Cortex of kidney (tissue), 1 donor: ENCODE measurements at regions not wholly inside any gene's neighbourhood (a gene's known extent, or its start where the extent isn't known, plus 50 kb on each side); places are given as distances from the start of the nearest gene placed in this dataset.

Experiments used
- DNase-seq: peaks from one replicate; lab custom pipeline; 2025; lab: John Stamatoyannopoulos, UW

DNA sequence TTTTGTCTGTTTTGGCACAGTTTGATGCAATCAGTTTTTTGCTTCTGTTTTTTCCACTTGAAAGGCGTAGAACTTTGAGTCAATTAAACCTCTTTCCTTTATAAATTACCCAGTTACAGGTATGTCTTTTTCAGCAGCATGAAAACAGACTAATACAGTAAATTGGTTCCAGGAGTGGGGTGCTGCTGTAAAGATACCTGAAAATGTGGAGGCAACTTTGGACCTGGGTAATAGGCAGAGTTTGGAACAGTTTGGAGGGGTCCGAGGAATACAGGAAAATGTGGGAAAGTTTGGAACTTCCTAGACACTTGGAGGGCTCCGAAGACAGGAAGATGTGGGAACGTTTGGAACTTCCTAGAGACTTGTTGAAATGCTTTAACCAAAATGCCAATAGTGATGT, 2022.2 kb downstream of the MAT2B start:
- DNase-seq: no peak

DNA sequence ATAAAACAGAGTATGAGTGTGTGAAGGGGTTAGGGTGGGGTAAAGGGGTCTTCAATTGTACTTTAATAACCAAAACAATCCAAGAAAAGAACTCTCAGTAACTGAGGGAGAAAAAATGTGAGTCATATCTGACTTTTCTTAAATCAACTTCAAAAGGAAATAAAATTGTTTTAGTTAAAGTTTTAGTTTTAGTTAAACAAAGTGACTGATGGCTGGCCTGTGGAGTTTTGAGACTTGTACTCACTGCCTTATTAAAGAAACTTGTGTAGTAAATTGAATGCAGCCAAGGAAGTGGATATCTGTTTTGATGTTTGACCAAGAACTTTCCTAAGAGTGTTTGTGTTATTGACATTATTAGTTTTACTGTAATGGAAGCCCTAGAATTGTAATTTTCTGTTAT, 2032.6 kb downstream of the MAT2B start:
- DNase-seq: no peak

DNA sequence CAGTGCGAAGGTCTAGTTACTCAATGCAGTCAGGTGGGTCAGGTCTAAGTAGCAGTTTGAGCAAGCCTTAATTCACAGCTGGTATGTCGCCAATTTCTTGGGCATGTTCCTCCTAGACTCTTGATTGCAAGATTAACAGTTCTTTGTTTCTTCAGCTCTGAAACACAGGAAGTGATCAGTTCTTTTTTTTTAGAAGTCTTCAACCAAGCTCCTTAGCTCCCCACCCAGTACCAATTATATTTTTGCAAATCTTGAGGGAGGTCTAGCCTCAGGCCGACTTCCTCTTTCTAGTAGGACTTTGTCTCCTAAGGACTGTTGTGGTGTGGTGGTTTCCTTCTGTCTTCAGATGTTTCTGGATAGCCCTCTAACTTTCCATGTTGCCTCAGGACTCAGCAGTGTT, 2054.2 kb downstream of the MAT2B start:
- no peak for DNase-seq

DNA sequence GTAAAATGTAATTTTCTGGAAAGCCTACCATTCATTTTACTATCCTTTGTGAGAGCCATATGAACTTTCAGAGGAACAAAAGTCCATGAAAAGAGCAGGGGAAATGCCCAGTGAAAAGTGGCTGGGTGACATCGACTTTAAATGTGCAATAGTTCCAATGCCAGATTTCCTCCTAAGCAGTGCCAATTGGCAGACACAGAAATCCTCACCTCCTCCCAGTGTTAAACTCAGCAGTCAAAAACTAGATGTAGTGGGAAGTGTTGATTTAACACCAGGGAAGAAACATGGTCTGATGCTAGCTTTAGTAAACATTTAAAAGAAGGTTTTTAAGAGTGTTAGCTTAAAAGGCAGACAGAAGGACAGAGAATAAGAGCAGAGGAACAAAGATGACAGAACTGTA, 2055.2 kb downstream of the MAT2B start:
- no peak for DNase-seq

DNA sequence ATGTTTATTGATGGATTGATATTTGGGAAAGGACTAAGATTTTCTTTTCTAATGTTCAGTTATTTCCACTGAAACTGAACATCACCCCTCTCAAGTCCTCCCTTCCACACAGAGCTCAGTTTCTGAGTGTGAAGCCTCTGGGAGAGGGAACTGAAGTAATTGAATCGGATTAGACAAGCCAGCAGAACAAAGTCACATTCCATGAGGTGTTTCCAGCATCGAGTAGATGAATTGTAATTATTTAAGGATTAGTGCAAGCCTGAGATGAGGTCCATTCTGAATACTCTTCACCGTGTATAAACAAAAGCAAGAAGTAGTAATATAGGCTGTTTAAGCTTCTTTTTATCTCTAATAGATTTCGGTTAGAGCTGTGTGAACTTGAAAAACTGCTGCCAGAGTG, 2060.5 kb downstream of the MAT2B start:
- DNase-seq: no peak

DNA sequence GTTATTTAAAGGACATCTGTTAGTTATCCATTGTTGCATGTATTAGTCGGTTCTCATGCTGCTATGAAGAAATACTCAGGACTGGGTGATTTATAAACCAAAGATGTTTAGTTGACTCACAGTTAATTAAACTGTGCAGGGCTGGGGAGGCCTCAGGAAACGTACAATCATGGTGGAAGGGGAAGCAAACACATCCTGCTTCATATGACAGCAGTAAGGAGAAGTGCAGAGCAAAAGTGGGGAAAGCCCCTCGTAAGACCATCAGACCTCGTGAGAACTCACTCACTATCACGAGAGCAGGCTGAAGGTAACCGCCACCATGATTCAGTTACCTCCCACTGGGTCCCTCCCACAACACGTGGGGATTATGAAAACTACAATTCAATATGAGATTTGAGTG, 2064.1 kb downstream of the MAT2B start:
- DNase-seq: no peak

DNA sequence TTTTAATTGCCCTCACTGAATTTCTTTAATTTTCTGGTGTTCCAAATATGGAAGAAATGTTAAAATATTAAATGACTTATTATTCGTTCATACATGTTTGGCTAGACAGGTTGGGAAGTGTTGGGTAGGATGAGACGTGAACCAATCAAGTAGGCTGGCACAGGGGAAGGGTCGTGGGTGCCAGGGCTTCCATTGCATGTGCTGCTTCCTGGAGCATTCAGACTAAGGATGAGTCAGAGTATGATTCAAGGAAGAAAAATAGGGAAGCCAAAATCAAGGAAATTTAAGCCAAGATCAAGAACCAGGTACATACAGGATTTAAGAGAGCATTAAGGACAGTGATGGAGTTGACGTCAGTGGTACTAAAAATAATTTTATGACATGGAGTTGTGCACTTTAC, 2068.0 kb downstream of the MAT2B start:
- DNase-seq: no peak

DNA sequence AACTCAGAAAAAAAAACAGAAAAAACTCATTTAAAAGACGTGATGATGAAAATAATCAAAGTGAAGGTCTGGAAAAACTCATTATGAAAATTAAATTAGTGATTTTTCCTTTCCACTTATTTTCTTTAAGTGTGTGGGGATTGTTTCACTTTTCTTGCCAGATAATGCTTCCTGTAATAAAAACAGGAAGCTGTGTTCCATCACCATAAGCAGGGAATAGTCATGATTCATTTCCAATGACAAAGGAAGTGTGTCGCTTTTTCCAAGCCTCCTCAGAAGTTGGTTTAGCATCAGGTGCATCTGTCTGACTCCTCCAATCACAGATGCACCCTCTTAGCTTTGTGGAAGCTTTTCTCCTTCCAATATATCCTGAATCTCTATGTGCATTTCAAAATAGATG, 2068.7 kb downstream of the MAT2B start:
- no peak for DNase-seq

DNA sequence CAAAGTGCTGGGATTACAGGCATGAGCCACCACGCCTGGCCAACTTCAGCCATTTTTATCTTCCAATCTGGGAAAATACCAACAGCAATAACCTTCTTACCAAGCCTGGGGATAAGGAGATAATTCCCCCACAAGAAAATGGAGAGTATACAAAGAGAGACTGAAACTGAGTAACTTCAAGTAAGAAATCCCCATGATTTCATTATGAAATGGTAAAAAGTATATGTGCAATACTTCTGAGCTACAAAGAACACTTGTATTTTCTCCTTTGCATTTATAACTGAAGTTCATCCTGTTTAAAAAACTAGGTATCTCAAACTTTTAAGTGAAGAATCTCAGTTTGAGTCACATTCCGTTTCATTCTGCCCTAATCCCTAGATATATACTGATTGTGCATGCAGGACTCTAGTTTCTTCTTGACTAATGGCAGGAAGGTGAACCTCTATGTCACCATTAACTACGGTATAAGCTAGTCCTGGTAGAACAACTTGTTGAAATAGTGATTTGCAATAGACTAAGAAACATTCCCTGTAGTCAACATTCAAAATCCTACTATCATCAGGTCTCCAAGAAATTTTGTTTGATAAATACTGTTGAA, 2071.4 kb downstream of the MAT2B start:
- no peak for DNase-seq

DNA sequence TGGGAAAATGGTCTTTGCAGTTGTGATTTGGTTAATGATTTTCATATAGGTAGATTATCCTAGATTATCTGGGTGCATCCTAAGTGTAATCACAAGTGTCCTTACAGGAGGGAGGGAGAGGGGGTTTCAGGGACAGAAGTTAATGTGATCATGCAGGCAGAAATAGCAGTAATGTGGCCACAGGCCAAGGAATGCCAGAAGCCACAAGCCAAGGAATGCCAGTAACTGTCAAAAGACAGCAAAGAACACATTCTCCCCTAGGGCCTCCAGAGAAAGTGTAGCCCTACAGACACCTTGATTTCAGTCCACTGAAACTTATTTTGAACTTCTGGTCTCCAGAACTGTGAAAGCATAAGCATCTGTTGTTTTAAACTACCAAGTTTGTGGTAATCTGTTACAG, 2074.5 kb downstream of the MAT2B start:
- no peak for DNase-seq

DNA sequence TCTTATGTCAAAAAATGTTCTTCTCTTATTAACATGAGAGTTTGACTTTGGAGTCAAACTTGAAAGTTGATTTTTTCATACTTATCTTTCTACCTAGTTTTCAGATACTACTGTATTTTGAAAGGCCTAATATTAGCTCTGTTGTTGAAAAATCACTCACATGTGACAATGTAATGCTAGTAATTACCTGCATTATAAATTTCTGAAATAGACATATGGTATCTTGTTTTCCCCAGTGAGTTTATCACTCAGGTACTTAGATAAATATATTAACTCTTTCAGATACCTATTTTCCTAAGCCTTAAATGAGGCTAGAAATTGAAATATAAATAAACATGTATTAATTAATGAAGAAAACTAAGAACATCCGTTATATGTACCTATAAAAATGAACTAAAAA, 2089.3 kb downstream of the MAT2B start:
- DNase-seq: no peak

DNA sequence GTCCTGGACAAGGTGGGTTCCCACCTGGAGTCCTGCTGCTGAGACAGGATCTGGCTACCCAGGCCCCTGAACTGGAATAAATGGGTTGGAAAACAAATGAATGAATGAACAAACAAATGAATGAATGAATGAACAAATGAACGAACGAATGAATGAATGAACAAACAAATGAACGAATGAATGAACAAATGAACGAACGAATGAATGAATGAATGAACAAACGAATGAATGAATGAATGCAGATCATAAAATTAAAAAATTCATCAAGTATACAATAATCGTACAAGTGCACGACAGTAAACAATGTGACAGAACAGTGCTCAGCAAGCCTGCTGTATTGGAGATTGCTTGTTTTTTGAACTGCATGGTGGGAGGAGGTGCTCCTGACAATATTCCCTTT, 2097.1 kb downstream of the MAT2B start:
- DNase-seq: no peak

DNA sequence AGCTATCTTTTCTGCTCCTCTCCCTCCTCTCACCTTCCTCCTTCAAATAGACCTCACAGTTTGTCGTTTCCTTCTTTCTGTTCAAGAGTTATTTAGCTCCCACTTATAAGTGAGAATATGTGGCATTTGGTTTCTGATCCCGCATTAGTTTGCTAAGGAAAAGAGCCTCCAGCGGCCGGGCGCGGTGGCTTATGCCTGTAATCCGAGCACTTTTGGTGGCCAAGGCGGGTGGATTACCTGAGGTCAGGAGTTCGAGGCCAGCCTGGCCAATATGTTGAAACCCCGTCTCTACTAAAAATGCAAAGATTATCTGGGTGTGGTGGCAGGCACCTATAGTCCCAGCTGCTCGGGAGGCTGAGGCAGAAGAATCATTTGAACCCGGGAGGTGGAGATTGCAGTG, 2101.6 kb downstream of the MAT2B start:
- DNase-seq: no peak

DNA sequence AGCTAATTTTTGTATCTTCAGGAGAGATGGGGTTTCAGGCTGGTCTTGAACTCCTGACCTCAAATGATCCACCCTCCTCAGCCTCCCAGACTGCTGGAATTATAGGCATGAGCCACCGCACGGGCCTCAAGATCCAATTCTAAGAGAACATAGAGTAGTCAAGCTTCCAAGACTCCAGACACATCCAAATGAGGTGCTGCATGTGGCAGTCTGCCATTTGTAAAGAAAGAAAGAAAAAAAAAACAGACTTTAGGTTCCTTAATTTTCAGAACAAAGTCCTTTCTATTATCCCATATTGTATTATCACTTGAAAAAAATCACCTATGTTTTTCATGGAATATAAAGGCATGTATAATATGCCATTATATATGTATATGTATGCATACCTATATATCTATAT, 2104.5 kb downstream of the MAT2B start:
- no peak for DNase-seq

DNA sequence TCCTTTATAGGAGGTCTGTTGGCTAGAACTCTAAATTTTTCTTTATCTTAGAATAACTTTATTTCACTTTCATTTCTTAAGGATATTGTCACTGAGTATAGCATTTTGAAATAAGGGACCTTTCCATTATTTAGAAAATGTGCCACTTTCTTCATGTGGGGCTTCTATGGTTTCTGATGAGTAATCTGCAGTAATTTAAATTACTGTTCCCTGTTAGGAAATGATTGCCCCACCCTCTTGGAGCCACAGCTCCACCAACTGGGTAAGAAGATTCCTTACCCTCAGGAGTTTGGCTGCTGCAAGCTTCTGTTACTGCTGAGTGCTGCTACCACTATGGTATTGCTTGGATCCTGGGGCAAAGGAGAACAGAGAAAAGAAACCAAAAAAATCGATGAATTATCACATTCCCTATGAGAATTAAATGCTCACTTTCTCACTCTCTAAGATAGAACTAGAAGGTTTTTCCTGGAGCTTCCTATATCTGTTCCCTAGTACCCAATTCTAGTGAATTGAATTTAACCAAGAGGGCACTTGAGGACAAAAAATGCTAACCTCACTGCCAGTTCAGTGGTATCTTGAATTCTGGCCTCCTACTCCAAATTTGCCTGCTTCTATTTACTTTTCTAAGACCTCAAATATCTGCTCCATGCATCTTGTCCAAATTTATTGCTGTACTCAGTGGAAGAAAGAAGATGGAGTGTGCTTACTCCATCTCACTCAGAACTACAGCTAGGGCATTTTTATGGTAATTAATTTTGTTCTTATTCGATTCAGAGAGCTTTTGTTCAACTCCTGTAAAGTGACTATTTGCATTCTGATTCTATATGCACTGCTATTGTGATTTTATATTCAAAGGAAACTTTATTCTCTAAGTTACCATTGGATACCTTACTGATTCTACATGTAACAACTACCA, 2111.3 kb downstream of the MAT2B start:
- DNase-seq: no peak

DNA sequence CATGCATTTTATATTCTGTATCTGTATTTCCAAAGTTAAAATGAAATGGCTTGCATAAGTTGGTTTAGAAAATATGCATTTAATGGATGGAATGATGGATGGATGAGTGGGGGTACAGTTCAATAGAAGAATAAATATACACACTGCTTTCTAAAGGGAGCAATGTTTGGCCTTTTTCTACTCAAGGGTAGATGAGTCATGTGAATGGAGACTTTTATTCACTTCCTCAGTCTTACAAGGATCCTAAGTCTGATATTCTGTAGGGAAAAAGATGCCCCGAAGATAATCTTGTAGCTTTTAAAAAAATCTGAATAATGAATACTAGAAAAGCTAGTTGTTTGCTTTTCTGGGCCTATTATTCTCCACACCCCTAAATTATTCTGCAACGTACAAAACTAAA, 2112.1 kb downstream of the MAT2B start:
- DNase-seq: no peak

DNA sequence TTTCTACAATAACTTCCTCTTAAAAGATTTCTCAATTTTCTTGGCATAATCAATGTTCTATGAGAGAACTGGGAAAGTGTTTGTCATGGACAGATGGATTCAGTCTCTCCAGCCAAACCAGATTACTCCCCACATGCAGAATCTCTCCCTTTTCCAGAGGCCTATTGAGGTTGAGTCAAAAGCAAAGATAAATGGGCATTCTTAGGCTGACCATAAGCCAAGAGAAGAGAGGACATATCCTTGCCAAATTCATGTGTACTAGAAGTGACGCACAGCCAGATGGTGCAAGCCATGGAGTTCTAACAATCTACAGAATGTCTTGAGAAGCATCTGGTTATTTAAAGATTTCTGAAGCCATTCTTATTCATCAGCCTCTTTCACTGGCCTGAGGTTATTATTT, 2115.0 kb downstream of the MAT2B start:
- DNase-seq: no peak

DNA sequence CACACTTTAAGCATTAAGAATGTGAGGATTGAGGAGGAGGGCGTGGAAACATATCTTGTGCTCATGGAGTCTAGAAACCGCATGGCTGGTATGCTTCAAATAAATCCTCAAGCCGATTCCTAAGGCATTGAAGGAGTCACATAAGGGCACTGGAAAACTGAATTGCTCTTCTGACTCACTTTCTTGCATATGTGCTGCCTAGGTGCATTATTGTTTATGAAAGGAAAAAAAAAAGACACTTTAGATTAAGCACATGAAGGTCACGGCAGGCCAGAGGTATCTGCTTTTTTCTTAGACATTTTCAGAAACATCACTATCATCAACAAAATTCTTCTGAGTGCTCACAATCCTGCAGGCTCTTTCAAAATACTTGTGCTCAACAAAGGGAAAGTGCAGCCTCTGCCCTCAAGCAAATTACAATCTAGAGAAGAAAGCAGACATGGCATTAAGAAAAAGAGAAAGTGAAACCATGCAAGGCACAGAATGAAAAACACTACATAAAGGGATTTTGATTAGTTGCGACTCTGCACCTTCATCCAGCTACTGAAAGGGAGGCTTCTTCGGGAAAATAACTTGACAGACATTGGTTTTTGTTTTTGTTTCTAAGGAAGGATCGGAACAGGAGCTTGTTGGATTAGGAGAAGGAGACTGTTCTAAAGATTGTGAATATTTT, 2117.6 kb downstream of the MAT2B start:
- no peak for DNase-seq

DNA sequence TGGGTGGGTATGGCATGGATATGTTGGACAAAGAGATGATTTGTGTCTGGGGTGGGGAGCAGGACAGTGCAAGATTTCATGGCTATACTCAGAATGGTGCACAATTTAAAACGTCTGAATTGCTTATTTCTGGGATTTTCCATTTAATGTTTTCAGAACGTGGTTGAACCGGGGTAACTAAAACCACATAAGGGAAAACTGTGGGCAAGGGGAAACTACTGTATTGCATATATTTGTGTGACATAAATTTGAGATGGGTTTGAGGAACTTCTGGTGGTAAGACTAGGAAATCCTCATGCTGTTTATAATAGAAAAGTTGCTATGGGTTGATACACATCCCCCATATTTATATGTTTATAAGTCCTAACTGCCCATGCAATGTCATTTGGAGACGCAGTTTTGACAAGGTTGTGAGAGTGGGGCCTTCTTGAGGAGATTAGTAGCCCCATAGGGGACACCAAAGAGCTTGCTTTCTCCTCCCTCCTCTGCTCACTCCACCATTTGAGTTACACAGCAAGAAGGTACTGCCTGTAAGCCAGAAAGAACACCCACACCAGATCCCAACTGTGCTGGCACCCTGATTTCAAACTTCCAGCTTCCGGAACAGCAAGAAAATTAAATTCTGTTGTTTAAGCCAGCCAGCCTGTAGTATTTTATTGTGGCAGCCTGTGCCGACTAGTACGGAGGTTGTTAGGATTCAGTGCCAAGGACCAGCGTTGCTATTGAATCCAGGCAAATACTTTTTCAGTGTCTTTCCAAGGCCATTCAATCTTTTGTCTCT, 2118.9 kb downstream of the MAT2B start:
- no peak for DNase-seq

DNA sequence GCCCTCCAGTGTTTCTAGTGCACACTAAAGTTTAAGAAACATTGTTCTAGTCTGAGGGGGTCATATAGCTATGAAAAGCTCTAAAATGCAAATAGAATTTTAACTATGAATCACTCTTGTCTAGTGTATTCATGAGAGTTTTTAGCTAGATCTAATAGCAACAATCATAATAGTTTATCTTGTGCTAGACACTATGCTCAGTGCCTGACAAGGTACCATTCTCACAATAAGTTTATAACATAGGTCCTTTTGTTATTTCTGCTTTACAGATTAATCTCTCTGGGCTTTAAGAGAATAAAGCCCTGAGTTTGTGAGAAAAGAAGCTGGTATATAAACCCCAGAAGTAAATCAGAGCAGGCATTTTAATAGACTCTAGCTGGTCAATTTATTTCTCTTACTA, 2120.7 kb downstream of the MAT2B start:
- DNase-seq: no peak

DNA sequence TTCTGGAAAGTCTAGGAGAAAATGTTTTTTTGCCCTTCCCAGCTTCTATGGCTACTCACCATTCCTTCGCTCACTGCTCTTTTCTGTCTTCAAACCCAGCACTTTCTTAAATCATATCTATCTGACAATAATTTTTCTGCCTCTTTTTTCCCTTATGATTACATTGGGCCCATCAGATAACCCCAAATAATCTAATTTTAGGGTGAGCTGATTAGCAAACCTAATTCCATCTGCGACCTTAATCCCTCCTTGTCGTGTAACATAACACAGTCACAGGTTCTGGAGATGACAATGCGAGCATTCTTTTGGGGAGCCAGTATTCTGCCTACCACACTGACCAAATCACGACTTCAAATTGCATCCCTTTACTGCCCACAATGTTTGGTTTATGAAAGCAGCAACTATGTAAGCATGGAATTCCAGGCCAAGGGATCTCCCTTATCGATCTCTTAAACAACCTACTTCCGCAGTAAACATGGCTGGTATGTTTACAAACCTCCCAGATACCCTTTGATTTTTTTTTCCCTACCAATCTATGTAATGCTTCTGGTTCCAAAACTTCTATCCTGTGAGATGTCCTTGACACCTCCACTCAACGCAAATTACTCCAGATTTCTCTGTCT, 2122.2 kb downstream of the MAT2B start:
- no peak for DNase-seq

DNA sequence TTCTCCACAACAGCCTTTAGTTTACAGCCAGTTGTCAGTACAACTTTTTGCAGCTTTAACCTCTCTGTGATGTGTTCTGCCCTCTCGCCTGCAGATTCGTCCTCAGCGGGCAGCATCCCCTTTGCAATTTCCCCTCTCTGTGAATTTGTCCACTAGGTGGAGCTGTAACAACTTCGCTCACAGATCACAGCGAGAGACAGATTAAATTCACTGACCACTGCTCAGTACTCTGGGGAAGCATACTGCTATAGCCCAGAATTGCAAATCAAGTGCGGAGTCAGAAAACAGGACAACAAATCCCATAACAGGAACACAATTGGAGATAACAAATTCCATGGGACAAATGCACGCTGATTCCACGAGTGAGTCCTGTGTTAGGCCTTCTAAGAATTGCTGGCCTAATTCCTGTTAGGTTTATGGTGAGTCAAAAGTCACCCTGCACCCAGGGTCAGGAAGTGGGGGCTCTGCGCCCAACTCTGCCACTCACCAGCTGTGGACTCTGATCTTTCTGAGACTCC, 2124.9 kb downstream of the MAT2B start:
- no peak for DNase-seq
